ENCODE measurements at regions not wholly inside any gene's neighbourhood (a gene's known extent, or its start where the extent isn't known, plus 50 kb on each side); places are given as distances from the start of the nearest gene placed in this dataset.

- Histone ChIP-seq H3K27me3 (ENCODE audit: control insufficient read depth in 2 of 2, insufficient read depth in 2 of 2, low read length in 2 of 2) (no peaks in the 10 kb centered on the region), H3K9ac (ENCODE audit: insufficient read depth, low read length, poor library complexity, severe bottlenecking) (no peak overlapping the region), H3K9me3 (replicated peaks in 1 of 2; ENCODE audit: control insufficient read depth in 1 of 2, insufficient read depth in 1 of 2, low read length in 2 of 2) (no peaks in the 10 kb centered on the region), H3K36me3 (replicated peaks in 1 of 2; ENCODE audit: control insufficient read depth in 1 of 2, insufficient read depth in 2 of 2, low read length in 2 of 2) (no peaks in the 10 kb centered on the region), H3K79me2 (ENCODE audit: insufficient read depth, low read length) (no peaks in the 10 kb centered on the region), H3K4me3 (replicated peaks in 1 of 3; ENCODE audit: low read depth in 2 of 3, low read length in 3 of 3) (no peak overlapping the region), H2AFZ (ENCODE audit: insufficient read depth, low read depth, low read length, poor library complexity, severe bottlenecking) (no peak overlapping the region), H3K27ac (ENCODE audit: low read depth in 1 of 2, low read length in 2 of 2) (no peak overlapping the region), H3K4me1 (ENCODE audit: control insufficient read depth in 1 of 2, insufficient read depth in 2 of 2, low read length in 2 of 2) (no peaks in the 10 kb centered on the region), H3K4me2 (replicated peaks; ENCODE audit: extremely low read depth, low read length, poor library complexity, severe bottlenecking) (no peak overlapping the region), H4K20me1 (ENCODE audit: insufficient read depth, low read length) (no peaks in the 10 kb centered on the region)
- WGBS (ENCODE audit: insufficient coverage): no CpG with 5 or more reads among the region's 2 CpGs
- TF ChIP-seq CTCF (IDR thresholded peaks at IDR 0.05): no peak
- Mint-ChIP-seq H3K4me3 (no peak overlapping the region), H3K27me3 (ENCODE audit: low read depth in 3 of 3) (peaks cover 0 to 2% (median 1%) of the 10 kb centered on the region in 3 donors), H3K4me1 (no peaks in the 10 kb centered on the region), H3K36me3 (no peaks in the 10 kb centered on the region), H3K9me3 (peaks cover 0 to 13% (median 3%) of the 10 kb centered on the region in 7 donors), H3K27ac (no peak overlapping the region)
- no peak for DNase-seq
- intact Hi-C loops (cut with micrococcal nuclease): no loop called here
These were observed 403.5 kb upstream of the PROX1 start for GRCh38 chr1:213584272-213584671.

GRCh38 chr1:213585402-213585801 lies 402.4 kb upstream of the PROX1 start:
- no peaks in the 10 kb centered on the region for H3K36me3 Mint-ChIP-seq
- no peaks in the 10 kb centered on the region for H3K79me2 ChIP-seq (ENCODE audit: insufficient read depth, low read length)
- H3K4me1 ChIP-seq (ENCODE audit: control insufficient read depth in 1 of 2, insufficient read depth in 2 of 2, low read length in 2 of 2): no peaks in the 10 kb centered on the region
- no peak overlapping the region for H3K4me3 Mint-ChIP-seq
- no peak overlapping the region for H3K27ac ChIP-seq (ENCODE audit: low read depth in 1 of 2, low read length in 2 of 2)
- TF ChIP-seq CTCF (IDR thresholded peaks at IDR 0.05): no peak
- no peaks in the 10 kb centered on the region for H3K4me1 Mint-ChIP-seq
- DNase-seq: no peak
- peaks cover 0 to under 1% of the 10 kb centered on the region in 2 donors for H3K9me3 ChIP-seq (replicated peaks in 1 of 2; ENCODE audit: control insufficient read depth in 1 of 2, insufficient read depth in 1 of 2, low read length in 2 of 2)
- WGBS (ENCODE audit: insufficient coverage): 100% methylated on average over 2 of the region's 2 CpGs
- H3K4me3 ChIP-seq (replicated peaks in 1 of 3; ENCODE audit: low read depth in 2 of 3, low read length in 3 of 3): no peak overlapping the region
- H3K9me3 Mint-ChIP-seq: peaks cover 0 to 18% (median 5%) of the 10 kb centered on the region in 7 donors
- no peak overlapping the region for H3K27ac Mint-ChIP-seq
- no peak overlapping the region for H3K9ac ChIP-seq (ENCODE audit: insufficient read depth, low read length, poor library complexity, severe bottlenecking)
- no peaks in the 10 kb centered on the region for H4K20me1 ChIP-seq (ENCODE audit: insufficient read depth, low read length)
- H3K27me3 ChIP-seq (ENCODE audit: control insufficient read depth in 2 of 2, insufficient read depth in 2 of 2, low read length in 2 of 2): no peaks in the 10 kb centered on the region
- no peak overlapping the region for H3K4me2 ChIP-seq (replicated peaks; ENCODE audit: extremely low read depth, low read length, poor library complexity, severe bottlenecking)
- intact Hi-C loops (cut with micrococcal nuclease): no loop called here
- H3K36me3 ChIP-seq (replicated peaks in 1 of 2; ENCODE audit: control insufficient read depth in 1 of 2, insufficient read depth in 2 of 2, low read length in 2 of 2): no peaks in the 10 kb centered on the region
- no peak overlapping the region for H2AFZ ChIP-seq (ENCODE audit: insufficient read depth, low read depth, low read length, poor library complexity, severe bottlenecking)
- peaks cover 0 to 2% (median 1%) of the 10 kb centered on the region in 3 donors for H3K27me3 Mint-ChIP-seq (ENCODE audit: low read depth in 3 of 3)
